NCI-H460 (cell line): ENCODE measurements at regions not wholly inside any gene's neighbourhood (a gene's known extent, or its start where the extent isn't known, plus 50 kb on each side); places are given as distances from the start of the nearest gene placed in this dataset.

Experiments used
- DNase-seq: peaks from one replicate; pipeline ENCODE4 v3.0.0-alpha.2; 2016; ENCODE audit warnings: low read depth; ENCODE audit errors: extremely low read depth

- no peak for DNase-seq
These were observed 244.1 kb upstream of the TNC start for GRCh38 chr9:115362101-115362500.

DNA sequence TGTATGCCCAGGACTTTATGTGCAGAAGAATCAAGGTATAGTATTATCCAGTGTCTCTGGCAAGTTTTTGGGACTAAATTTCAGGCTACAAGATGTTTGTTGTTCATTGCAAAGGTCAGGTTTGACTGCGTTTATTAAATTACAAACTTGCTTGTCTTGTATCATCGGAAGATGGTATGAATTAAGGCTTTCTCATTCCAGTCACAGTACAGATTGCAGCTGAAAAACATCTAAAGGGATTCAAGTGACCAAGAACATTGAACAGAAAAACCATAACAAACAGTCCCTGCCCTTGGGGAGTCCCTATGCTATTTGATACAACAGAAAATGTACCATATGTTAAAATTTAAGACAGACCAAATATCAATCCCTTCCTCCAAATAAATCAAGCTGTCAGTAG is 244.7 kb upstream of the TNC start:
- DNase-seq: no peak

DNA sequence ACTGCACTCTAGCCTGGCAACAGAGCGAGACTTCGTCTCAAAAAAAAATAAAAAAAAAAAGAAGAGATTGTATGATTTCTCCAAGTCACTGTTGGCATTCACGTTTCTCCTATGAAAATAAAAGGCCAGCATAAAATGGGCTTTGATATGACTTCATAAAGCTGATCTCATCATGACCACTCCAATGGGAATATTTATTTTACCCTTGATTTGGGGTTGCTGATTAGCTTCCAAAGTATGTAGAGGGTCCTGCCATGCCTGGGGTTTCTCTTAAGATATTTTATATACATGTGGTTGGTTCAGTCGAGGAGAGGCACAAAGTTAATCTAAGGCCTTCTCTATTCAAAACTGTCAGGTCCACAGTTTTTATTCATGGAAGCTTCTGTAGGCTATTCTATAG is 247.0 kb upstream of the TNC start:
- no peak for DNase-seq

DNA sequence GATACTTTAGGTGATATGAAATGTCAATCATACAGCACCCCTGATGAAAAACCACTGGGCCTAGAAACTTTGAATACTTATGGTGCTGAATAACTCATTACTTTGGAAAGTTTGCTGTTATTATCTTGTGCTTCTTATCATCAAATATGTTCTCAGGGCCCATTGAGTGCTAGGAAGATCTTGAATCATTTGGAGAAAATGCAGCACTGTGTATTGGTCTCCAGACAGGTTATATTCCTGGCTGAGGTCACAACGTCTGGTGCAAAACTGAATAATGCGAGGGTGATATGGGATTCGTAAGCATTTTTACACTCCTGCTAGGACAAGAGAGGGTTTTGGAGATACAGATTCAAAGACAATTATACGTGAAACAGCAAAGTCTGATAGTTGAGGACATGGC is 249.4 kb upstream of the TNC start:
- no peak for DNase-seq

GRCh38 chr9:115367780-115368525 is 250.0 kb upstream of the TNC start:
- peak; percentile 46 for DNase-seq

- peak; percentile 22 for DNase-seq
These were observed 251.5 kb upstream of the TNC start for GRCh38 chr9:115369322-115369957.

GRCh38 chr9:115373000-115373709 is 255.2 kb upstream of the TNC start:
- DNase-seq: peak; percentile 31

- no peak for DNase-seq
These were observed 255.7 kb upstream of the TNC start for GRCh38 chr9:115373710-115374045.

DNA sequence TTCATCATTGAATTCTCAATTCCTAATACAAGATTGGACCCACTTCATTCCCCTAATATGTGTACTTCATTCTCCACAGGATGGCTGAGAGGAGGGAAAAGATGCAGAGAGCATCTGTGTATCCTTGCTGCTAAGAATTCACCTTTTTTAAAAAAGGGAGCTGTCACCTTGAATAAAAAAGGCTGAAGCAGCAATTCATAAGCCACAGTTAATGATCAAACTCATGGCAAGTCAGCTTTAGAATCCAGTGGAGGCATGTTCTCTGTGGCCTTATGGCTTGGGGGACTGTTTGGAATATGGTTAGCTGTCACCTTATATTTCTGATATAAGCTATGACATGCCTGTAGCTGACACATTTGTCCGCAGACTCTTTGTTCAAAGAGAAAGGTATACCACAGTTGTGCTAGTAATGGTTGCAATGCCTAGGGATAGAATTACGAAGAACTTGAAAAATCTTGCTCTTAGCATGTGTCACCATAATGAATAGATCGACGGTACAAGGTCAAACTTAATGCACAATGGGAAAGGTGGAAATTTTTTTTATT is 256.8 kb upstream of the TNC start:
- DNase-seq: no peak

DNA sequence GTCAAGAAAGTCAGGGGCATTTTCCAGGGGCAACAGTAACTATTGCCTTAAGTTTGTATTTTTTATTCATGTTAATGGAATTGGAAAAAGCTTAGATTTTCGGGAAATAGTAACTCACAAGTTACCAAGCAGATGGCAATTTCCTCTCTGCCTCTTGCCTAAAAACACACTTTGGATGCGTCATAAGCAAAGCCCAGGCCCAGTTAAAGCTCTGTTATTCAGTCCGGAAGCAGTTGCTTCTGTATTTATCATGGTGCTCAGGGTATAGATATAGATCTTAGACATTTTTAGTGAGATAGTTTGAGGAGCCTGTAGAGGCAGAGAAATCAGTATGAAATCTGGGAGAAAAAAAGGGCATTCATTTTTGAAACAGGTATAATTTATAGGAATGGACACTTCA is 260.3 kb upstream of the TNC start:
- DNase-seq: no peak

GRCh38 chr9:115378758-115379157 is 260.8 kb upstream of the TNC start:
- no peak for DNase-seq

GRCh38 chr9:115379719-115380118 is 261.8 kb upstream of the TNC start:
- DNase-seq: no peak

DNA sequence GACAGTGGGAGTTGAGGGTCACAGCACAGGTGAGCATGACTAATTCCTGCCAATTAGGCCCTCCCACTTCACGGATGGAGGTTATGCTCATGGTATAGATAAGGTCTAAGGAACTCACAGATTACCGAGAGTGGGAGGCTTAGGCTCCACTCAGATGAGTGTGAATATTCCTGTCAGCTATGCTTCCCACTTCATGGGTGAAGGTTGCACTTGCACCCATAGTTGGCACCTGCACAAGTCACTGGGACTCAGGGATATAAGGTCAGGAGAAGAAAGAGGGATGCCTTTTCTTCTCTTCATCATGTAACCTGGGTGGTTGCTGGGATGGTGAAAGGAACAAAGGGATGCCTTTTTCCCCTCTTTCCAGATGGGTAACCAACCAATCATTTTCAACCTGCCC is 264.9 kb upstream of the TNC start:
- no peak for DNase-seq

- DNase-seq: no peak
These were observed 267.6 kb upstream of the TNC start for GRCh38 chr9:115385383-115386122.

DNA sequence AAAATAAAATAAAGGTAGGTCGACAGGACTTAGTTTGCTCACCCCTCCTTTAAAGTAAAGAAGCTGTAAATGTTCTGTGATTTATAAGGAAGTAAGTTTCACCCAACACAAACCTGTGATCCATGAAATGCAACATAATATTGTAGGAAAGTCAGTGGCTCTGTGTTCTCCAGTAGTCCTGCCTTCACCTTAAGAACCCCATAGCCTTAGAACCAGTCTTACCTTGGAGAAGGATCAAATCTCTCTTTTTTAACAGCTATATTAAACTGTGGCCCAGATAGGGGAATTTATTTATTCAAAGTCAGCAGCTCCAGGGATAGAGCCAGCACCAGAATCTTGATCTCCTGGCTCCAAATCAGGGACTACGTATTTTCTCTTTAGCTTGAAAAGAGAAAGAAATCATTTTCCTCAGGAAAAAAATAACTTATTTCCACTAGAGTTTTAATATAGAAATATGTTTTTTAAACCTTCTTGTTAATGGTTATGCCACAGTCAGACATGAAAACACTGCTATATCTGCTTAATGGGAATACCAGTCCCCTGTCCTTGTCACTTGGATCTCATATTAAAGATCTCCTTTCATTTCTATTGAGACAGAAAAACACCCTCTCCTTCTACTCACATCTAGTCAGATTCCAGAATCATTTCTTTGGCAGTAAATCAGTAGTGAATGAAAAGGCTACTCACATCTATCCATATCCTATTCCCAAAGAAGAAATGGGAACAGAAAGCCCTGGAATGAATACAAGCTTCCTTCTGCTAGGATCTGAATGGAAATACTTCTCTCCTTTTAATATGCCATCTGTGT is 269.2 kb upstream of the TNC start:
- DNase-seq: no peak

DNA sequence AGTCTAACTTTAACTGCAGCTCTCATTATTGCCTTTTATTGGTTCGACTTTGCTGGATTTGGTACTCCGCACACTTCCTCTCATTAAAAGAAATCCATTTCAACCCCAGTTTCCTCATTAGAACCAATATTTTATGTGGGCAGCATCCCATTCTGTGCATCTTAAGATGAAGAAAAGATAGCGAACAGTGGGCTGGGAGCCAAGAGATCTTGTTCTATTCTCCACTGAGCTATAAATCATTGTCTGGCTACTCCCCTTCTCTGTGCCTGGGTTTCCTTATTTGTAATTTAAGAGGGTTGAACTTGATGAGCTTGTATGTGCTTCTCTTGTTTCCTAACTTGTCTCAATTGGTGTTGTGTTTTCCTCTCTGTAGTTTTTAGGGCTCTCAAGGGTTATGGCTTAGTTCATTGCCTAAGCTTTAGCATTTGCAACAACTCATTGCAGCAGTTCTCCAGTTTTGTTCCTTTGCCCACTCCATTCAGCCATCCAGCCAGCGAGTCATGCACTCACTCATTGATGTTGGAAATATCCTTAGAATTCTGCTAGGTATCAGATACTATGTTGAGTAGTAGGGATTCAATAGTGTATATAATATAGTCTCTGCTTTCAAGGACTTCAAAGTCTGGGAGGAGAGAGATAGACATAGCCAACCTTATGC is 273.3 kb upstream of the TNC start:
- no peak for DNase-seq

DNA sequence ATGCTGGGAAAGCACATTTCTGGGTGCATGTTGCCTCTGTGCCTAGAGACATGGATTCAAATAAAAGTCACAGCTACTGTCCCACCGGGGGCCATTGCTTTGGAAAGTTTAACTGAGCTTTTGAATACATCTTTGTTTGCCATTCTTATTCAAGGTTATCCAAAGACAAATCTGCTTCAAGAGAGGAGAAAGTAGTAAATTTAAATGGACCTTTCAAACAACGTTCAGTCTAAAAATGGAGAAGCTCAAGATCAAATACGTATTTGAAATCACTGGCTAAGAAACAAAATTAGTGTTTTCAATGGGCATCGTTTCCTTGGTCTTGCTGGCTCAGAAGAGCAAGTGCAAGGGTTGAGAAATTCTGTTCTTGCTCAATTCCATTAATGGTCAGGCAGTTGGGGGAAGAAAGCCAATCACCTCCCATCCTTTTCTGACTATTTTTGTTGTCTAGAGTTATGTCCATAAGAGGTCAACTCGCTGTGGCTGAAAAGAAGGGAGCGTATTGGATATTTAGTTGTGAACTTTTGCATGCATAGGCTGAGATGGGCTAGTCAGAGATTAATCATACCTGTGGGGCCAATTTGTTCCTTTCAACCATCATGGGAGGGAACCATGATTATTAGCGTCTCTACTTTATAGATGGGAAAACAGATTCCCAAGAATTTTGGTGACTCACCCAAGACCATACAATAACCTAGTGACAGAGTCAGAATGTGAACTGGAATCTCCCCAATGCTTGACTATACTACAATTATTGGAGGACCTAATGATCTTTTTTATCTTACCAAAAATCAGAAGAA is 276.2 kb upstream of the TNC start:
- DNase-seq: no peak

DNA sequence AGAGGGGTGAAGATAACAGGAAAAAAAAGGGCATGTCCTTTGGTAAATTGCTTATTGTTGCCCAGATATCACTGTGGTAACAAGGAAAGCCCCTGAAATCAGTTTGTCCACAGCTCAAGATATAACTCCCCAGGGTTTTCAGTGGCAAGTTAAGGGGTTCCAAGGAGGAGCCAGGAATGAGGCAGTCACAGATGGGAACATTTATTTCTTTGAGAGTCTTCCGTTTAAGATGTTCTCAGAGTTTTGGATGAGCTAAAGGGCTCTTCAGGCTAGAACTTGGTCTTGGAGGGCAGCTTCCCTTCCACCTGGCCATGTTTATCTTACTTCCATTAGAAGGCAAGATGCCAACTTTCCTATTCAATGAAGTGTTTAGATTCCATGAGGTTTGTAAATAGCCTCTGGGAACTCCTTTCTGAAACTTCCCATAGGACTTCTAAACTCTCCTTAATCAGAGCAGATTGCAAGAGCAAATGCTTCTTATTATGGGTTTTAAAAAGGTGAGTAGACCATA is 277.6 kb upstream of the TNC start:
- DNase-seq: no peak

DNA sequence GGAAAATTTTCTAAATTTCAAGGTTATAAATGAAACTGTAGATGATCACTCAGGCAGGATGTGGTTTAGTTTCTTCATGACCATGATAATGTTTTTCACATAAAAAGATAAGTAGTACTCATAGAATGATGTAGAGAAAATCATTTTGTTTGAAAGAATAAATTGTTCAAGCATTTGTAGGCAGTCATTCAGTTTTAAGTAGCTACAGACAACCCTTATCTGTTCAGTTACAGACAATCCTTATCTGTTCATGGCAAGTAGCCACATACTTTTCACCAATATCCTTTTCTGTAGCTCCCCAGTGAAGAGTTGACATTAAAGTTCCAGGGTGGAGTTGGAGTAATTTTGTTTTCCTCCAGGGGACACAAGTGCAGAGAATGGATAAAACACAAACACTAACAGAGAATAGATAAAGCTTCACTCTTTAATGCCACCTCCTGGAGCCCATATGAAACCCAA is 278.1 kb upstream of the TNC start:
- no peak for DNase-seq
